HEK293T (cell line): ENCODE measurements at regions not wholly inside any gene's neighbourhood (a gene's known extent, or its start where the extent isn't known, plus 50 kb on each side); places are given as distances from the start of the nearest gene placed in this dataset.

ENCODE experiments used
- ARNT ChIP-seq: fragments of 450-650 bp; IDR thresholded peaks from 2 replicates; pipeline ENCODE4 v1.6.1; 2017; ENCODE audit warnings: mild to moderate bottlenecking
- BHLHE40 ChIP-seq: fragments of 450-650 bp; IDR thresholded peaks from 2 replicates; pipeline ENCODE4 v1.6.1; 2016; ENCODE audit warnings: mild to moderate bottlenecking, moderate library complexity, borderline replicate concordance
- FOXK2 ChIP-seq: fragments of 450-650 bp; IDR thresholded peaks from 2 replicates; pipeline ENCODE4 v1.6.1; 2016; ENCODE audit warnings: mild to moderate bottlenecking
- L3MBTL2 ChIP-seq: fragments of 450-650 bp; conservative IDR thresholded peaks from 2 replicates; pipeline ENCODE4 v1.6.1; 2016; ENCODE audit warnings: mild to moderate bottlenecking
- SP1 ChIP-seq: fragments of 450-650 bp; IDR thresholded peaks from 2 replicates; pipeline ENCODE4 v1.6.1; 2017
- TF ChIP-seq, protein P1 (sequence below): fragments of 450-650 bp; IDR thresholded peaks from 2 replicates; pipeline ENCODE4 v1.6.1; 2016

DNA sequence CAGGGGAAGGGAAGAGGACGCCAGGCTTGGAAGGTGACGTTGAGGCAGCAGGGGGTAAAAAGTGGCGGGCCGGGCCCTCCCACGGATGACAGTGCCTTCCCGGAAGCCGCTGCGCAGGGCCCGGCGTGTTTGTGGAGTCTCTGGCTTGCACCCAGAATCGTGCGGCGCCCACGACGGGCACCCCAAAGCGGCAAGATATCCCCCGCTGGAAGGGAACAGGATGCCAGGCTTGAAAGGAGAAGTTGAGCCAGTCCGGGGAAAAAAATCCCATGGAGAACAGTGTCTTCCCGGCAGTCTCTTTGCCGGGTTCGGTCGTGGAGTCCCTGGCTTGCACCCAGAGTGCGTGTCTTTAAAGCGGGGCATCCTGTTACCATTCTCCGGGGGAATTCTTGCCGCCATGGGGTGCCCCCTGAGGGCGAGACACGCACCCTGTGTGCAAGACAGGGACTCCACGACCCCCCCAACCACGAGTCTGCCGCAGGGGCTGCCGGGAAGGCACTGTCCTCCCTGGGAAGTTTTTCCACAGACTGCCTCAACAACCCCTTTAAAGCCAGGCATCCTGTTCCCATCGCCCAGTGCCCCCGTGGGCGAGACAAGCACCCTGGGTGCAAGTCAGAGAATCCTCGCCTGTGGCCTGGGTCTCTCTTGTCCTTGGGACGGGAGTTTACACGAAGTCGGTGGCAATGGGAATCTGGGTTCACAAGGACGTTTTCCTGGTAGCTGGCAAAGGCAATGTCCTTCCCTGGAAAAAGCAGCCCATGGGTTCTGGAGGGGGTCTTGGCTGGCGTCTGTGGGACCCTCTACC lies 156.1 kb upstream of the ALG10B start:
- TF ChIP-seq, protein P1, sequence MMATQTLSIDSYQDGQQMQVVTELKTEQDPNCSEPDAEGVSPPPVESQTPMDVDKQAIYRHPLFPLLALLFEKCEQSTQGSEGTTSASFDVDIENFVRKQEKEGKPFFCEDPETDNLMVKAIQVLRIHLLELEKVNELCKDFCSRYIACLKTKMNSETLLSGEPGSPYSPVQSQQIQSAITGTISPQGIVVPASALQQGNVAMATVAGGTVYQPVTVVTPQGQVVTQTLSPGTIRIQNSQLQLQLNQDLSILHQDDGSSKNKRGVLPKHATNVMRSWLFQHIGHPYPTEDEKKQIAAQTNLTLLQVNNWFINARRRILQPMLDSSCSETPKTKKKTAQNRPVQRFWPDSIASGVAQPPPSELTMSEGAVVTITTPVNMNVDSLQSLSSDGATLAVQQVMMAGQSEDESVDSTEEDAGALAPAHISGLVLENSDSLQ = no peak
- TF ChIP-seq FOXK2 (no peak), BHLHE40 (no peak), SP1 (no peak), L3MBTL2 (no peak), ARNT (no peak)
